GM21381 (cell line): ENCODE measurements at regions not wholly inside any gene's neighbourhood (a gene's known extent, or its start where the extent isn't known, plus 50 kb on each side); places are given as distances from the start of the nearest gene placed in this dataset.

ENCODE experiments used
- ATAC-seq: cut with Tn5 transposase; IDR thresholded peaks from one replicate; pipeline ENCODE4 v1.9.1; 2021; ENCODE audit warnings: mild to moderate bottlenecking, moderate library complexity; ENCODE audit not compliant: unreplicated experiment

- no peak for ATAC-seq
Measured at GRCh38 chr14:42198010-42198409, 591.3 kb downstream of the LRFN5 start.

DNA sequence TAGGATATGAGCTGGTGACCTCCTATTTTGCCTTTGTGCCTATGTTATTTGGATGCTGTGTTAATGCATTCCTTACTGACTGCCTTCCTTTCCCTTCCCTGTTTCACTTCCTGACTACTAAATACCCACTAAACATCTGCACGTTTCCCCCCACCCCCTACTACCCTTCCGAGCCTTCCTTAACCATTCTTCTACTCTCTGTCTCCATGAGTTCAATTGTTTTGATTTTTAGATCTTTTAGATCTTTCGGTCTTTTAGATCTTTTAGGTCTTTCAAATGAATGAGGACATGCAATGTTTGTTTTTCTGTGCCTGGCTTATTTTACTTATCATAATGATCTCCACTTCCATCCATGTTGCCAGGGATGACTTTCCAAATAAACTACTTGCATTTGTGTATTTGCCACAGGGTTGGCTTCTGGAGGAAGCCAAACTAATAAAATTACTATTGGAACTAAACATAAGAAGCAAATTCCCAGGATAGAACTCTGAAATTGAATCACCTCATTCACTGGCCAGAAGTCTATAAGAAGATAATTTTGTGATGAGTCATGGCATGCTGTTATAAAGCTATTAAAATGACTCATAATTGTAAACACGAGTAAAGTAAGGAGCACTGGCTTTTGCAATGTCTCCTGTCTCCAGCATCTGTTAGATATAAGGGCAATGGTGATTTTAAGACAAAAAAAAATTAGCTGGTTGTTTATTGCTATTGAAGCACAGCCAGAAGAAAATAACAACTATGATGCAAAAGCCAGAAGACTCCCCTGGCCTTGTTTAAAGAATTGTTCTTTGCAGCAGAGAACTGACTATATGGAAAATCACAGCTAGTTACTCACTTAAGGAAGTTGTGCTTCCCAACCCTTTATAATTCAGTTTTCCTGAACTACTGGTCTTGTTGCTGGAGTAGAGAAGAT, 586.3 kb downstream of the LRFN5 start:
- ATAC-seq: no peak

- ATAC-seq: no peak
Measured at GRCh38 chr14:42190744-42191143, 584.1 kb downstream of the LRFN5 start.

- ATAC-seq: no peak
Measured at GRCh38 chr14:42187846-42188245, 581.2 kb downstream of the LRFN5 start.

DNA sequence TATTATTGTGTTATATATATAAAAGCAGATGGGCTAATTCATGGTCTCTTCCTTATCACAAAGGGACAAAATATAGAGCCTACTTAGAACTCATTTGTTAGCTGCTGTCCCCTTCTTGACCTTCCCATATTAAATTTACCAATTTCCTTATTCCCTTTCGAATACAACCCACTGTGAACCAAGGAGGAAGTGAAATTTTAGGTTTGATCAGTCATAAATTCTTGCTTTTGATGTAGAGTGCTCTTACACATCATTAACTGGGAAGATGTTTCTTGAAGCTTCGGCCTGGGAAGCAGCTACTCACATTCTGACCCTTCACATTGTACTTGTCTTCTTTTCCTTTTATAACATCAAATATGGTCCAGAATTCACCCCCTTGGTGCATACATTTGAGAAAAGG, 579.0 kb downstream of the LRFN5 start:
- ATAC-seq: no peak

DNA sequence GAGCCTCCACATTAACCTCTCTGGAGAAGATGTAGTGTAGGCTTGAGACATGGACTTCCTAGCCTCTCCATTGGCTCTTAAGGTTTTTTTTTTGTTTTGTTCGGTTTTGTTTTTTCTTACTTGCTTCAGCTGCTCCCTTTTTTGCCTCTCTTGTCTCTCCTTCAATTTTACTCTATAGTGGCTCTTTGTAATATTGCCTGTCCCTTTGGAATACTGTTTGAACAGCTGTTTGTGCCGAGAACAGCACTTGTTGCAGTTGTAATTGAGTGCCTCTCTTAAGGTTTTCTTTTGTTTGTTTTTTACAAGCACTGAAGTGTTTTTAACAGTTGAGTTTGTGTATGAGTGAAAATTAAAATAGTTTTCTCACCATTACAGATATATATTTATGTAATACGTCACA, 567.7 kb downstream of the LRFN5 start:
- no peak for ATAC-seq

DNA sequence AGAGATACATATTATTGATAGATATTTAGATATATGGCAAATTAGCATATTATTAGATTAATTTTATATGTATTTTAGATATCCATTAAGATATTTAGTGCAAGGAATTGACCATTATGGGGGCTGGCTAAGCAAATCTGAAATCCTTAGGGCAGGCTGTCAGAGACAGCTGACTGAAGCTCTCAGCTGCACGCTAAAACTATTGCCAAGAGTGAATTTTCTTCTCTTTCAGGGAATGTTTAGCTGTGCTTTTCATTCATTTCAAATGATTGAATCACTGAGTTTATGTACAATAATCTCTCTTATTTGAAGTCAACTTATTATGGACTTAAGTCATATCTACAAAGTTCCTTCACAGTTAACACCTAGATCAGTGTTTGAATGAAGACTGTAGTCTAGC, 566.5 kb downstream of the LRFN5 start:
- no peak for ATAC-seq

- no peak for ATAC-seq
Measured at GRCh38 chr14:42172304-42172703, 565.6 kb downstream of the LRFN5 start.

- no peak for ATAC-seq
Measured at GRCh38 chr14:42163136-42163535, 556.5 kb downstream of the LRFN5 start.

- no peak for ATAC-seq
Measured at GRCh38 chr14:42159138-42159537, 552.5 kb downstream of the LRFN5 start.

- no peak for ATAC-seq
Measured at GRCh38 chr14:42149609-42150261, 543.1 kb downstream of the LRFN5 start.

GRCh38 chr14:42145766-42146165, 539.1 kb downstream of the LRFN5 start:
- ATAC-seq: no peak

- ATAC-seq: no peak
Measured at GRCh38 chr14:42143114-42143513, 536.4 kb downstream of the LRFN5 start.

DNA sequence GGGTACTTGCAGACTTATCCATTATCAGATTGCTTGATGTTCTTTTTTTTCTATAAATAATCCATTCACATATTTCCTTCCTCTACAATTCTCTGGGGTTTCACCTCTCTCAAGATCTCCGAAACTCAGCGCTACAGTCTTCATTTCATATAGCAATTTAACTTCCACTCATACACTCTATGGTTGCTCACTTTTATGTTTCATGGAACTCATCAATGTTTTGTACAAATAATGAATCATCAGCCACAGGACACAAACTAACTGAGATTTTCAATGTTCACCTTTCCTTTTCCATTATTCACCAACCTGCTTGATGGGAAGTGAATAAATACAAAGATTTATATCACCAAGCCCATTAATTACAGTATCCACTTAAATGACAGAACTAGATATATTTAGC, 534.7 kb downstream of the LRFN5 start:
- ATAC-seq: no peak

GRCh38 chr14:42140831-42141279, 534.2 kb downstream of the LRFN5 start:
- ATAC-seq: no peak

DNA sequence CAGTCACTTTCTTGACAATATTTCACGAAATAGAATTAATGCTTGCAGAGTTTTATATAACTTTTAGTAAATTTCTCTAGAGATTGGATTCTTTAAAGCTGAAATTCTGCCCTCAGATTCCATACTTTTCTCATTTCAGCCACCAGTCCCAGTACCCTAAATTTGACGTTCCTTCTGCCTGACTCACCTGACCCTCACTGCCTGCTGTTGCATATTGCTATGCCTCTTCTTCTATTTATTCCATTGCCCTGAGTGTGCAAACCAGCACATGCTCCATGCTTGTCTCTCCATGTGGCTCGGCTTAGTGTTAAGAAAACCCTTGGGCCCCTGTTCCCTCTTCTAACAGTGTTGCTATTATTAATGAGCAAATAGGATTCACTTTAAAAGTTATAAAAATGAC, 533.3 kb downstream of the LRFN5 start:
- no peak for ATAC-seq

- ATAC-seq: no peak
Measured at GRCh38 chr14:42138406-42138805, 531.7 kb downstream of the LRFN5 start.

- ATAC-seq: no peak
Measured at GRCh38 chr14:42130815-42131214, 524.1 kb downstream of the LRFN5 start.

- no peak for ATAC-seq
Measured at GRCh38 chr14:42123526-42123925, 516.9 kb downstream of the LRFN5 start.

DNA sequence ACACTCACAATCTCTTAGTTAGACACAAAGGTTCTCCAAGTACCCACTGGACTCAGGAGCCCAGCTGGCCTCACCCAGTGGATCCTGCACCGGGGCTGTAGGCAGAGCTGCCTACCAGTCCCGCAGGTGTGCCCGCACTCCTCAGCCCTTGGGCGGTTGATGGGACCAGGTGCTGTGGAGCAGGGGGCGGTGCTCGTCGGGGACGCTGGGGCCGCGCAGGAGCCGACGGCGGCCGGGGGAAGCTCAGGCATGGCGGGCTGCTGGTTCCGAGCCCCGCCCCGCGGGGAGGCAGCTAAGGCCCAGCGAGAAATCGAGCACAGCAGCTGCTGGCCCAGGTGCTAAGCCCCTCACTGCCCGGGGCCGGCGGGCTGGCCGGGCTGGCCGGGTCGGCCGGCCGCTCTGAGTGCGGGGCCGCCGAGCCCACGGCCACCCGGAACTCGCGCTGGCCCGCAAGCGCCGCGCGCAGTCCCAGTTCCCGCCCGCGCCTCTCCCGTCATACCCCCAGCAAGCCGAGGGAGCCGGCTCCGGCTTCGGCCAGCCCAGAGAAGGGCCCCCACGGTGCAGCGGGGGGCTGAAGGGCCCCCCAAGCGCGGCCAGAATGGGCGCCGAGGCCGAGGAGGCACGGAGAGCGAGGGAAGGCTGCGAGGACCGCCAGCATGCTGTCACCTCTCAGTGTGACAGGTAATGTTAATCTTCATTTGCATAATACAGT, 506.8 kb downstream of the LRFN5 start:
- ATAC-seq: no peak

- no peak for ATAC-seq
Measured at GRCh38 chr14:42112108-42112507, 505.4 kb downstream of the LRFN5 start.

DNA sequence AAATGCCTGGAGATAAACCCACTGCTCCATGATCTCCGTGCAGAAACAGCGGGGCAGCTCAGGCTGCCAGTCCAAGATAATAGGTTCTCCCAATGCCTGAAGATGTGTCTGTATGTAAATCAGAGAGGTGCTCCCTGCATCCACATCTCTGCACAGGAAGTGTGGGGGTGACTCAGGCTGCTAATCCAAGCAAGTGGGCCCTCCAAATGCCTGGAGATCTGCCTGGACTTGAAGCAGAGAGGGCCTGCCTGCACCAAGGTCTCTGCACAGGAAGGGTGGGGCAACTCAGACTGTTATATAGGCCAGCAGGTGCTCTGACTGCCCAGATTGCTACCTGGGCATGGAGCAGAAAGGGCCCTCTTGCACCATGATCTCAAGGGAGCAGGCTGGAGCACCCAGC, 504.7 kb downstream of the LRFN5 start:
- no peak for ATAC-seq
